WTC11 (cell line): ENCODE measurements at regions not wholly inside any gene's neighbourhood (a gene's known extent, or its start where the extent isn't known, plus 50 kb on each side); places are given as distances from the start of the nearest gene placed in this dataset.

ENCODE experiments used
- ATAC-seq: fragments of 200-7000 bp; cut with Tn5 transposase; 2 replicates; pipeline ENCODE4 v1.10.0; 2021; ENCODE audit warnings: mild to moderate bottlenecking, moderate library complexity
- CTCF ChIA-PET: fragments of 300-600 bp; sonication (Branson Sonifier 250); formaldehyde crosslinking; loops from one replicate; lab custom pipeline; 2021; ENCODE audit warnings: antibody characterized with exemption; lab: Charles Lee
- POLR2A ChIA-PET: fragments of 350-600 bp; sonication (Branson Sonifier 250); formaldehyde crosslinking; loops from one replicate; lab custom pipeline; 2021; ENCODE audit warnings: antibody characterized with exemption; lab: Charles Lee
- DNase-seq: peaks from one replicate; pipeline ENCODE4 v3.0.0; 2021; ENCODE audit warnings: low spot score
- H3K27ac Mint-ChIP-seq: 2 replicates; pipeline ENCODE4 v1.8.0; 2021; ENCODE audit warnings: mixed read lengths
- H3K27me3 Mint-ChIP-seq: 2 replicates; pipeline ENCODE4 v1.8.0; 2021; ENCODE audit warnings: low read depth, mild to moderate bottlenecking, moderate library complexity, mixed read lengths
- H3K36me3 Mint-ChIP-seq: 2 replicates; pipeline ENCODE4 v1.8.0; 2021; ENCODE audit warnings: mixed read lengths
- H3K4me1 Mint-ChIP-seq: 2 replicates; pipeline ENCODE4 v1.8.0; 2022; ENCODE audit warnings: mixed read lengths
- H3K4me3 Mint-ChIP-seq: 2 replicates; pipeline ENCODE4 v1.8.0; 2021; ENCODE audit warnings: mild to moderate bottlenecking, moderate library complexity, mixed read lengths
- H3K9me3 Mint-ChIP-seq: 2 replicates; pipeline ENCODE4 v1.8.0; 2021; ENCODE audit warnings: mixed read lengths
- ATF1 ChIP-seq: sonication (generic); formaldehyde crosslinking; IDR thresholded peaks from 2 replicates; pipeline ENCODE4 v1.8.1; 2023; ENCODE audit warnings: mild to moderate bottlenecking, moderate library complexity, missing genetic modification reagents
- CTCF ChIP-seq: fragments of 200-600 bp; IDR thresholded peaks from 2 replicates; pipeline ENCODE4 v1.8.0; 2022; ENCODE audit warnings: antibody characterized with exemption
- ERG ChIP-seq: fragments of 250-450 bp; sonication (Bioruptor Pico); IDR thresholded peaks from 2 replicates; pipeline ENCODE4 v1.8.0; 2021; ENCODE audit warnings: mild to moderate bottlenecking
- ETV6 ChIP-seq: sonication (generic); formaldehyde crosslinking; IDR thresholded peaks from 2 replicates; pipeline ENCODE4 v1.8.1; 2022; ENCODE audit warnings: mild to moderate bottlenecking, missing genetic modification reagents
- HMGA2 ChIP-seq: fragments of 250-450 bp; sonication (Bioruptor Pico); IDR thresholded peaks from 2 replicates; pipeline ENCODE4 v1.4.0; 2021; ENCODE audit warnings: mild to moderate bottlenecking, moderate library complexity
- JAZF1 ChIP-seq: fragments of 250-450 bp; sonication (Bioruptor Pico); IDR thresholded peaks from 2 replicates; pipeline ENCODE4 v1.9.0; 2021; ENCODE audit warnings: moderate library complexity, mild to moderate bottlenecking, inconsistent platforms
- KAT7 ChIP-seq: sonication (generic); formaldehyde crosslinking; IDR thresholded peaks from 2 replicates; pipeline ENCODE4 v1.8.1; 2023; ENCODE audit warnings: missing genetic modification reagents, mild to moderate bottlenecking, borderline replicate concordance
- SMAD4 ChIP-seq: sonication (generic); formaldehyde crosslinking; IDR thresholded peaks from 2 replicates; pipeline ENCODE4 v1.8.0; 2022; ENCODE audit warnings: mild to moderate bottlenecking, missing genetic modification reagents
- TP53 ChIP-seq: sonication (generic); formaldehyde crosslinking; IDR thresholded peaks from 2 replicates; pipeline ENCODE4 v1.8.1; 2023; ENCODE audit warnings: mild to moderate bottlenecking, missing genetic modification reagents
- ZMAT4 ChIP-seq: fragments of 250-450 bp; sonication (Bioruptor Pico); IDR thresholded peaks from 2 replicates; pipeline ENCODE4 v1.9.0; 2021; ENCODE audit warnings: mild to moderate bottlenecking
- ZNF138 ChIP-seq: sonication (generic); formaldehyde crosslinking; conservative IDR thresholded peaks from 2 replicates; pipeline ENCODE4 v1.8.1; 2022; ENCODE audit warnings: mild to moderate bottlenecking, moderate library complexity, missing genetic modification reagents
- ZNF219 ChIP-seq: sonication (generic); formaldehyde crosslinking; IDR thresholded peaks from 2 replicates; pipeline ENCODE4 v1.8.0; 2023; ENCODE audit warnings: missing genetic modification reagents, mild to moderate bottlenecking, borderline replicate concordance
- ZNF232 ChIP-seq: sonication (generic); formaldehyde crosslinking; IDR thresholded peaks from 2 replicates; pipeline ENCODE4 v1.8.0; 2022; ENCODE audit warnings: mild to moderate bottlenecking, missing genetic modification reagents
- TF ChIP-seq, protein P1 (sequence below): sonication (generic); formaldehyde crosslinking; IDR thresholded peaks from 2 replicates; pipeline ENCODE4 v1.8.0; 2022; ENCODE audit warnings: mild to moderate bottlenecking, missing genetic modification reagents
- TF ChIP-seq, protein P2 (sequence below): fragments of 250-450 bp; sonication (Bioruptor Pico); IDR thresholded peaks from 2 replicates; pipeline ENCODE4 v1.9.0; 2021; ENCODE audit warnings: mild to moderate bottlenecking

GRCh38 chr16:11495066-11495407, 91.7 kb downstream of the LITAF start:
- POLR2A ChIA-PET, result interaction anchor here (0.7 kb wide), 1 partner anchor 121 kb away, joined by 5 read pairs; no protein-coding TSS in a partner anchor
- Mint-ChIP-seq H3K4me3 (no peak overlapping the region), H3K27me3 (no peaks in the 10 kb centered on the region), H3K36me3 (peaks cover 22% of the 10 kb centered on the region), H3K9me3 (peaks cover 21% of the 10 kb centered on the region), H3K4me1 (peaks cover 38% of the 10 kb centered on the region), H3K27ac (no peak overlapping the region; the same call in 1 of the 2 replicates)
- DNase-seq (no peak), ATAC-seq (no peak)
- CTCF ChIA-PET, result interaction anchor here (1.0 to 1.5 kb wide), 4 partner anchors 90 to 173 kb away, joined by 3 to 7 read pairs (median 4); partner anchors contain the start of gene SNN
- TF ChIP-seq ETV6 (CRISPR knock-in tag) (no peak), ZNF232 (CRISPR knock-in tag) (no peak), ERG (no peak), SMAD4 (CRISPR knock-in tag) (no peak), JAZF1 (CRISPR knock-in tag) (no peak), HMGA2 (no peak), CTCF (no peak), ZMAT4 (CRISPR knock-in tag) (no peak), ATF1 (no peak), ZNF219 (CRISPR knock-in tag) (no peak), TP53 (CRISPR knock-in tag) (no peak), KAT7 (no peak), ZNF138 (CRISPR knock-in tag) (no peak)
- TF ChIP-seq, protein P1, sequence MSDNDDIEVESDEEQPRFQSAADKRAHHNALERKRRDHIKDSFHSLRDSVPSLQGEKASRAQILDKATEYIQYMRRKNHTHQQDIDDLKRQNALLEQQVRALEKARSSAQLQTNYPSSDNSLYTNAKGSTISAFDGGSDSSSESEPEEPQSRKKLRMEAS (CRISPR knock-in tag), result no peak
- TF ChIP-seq, protein P2, sequence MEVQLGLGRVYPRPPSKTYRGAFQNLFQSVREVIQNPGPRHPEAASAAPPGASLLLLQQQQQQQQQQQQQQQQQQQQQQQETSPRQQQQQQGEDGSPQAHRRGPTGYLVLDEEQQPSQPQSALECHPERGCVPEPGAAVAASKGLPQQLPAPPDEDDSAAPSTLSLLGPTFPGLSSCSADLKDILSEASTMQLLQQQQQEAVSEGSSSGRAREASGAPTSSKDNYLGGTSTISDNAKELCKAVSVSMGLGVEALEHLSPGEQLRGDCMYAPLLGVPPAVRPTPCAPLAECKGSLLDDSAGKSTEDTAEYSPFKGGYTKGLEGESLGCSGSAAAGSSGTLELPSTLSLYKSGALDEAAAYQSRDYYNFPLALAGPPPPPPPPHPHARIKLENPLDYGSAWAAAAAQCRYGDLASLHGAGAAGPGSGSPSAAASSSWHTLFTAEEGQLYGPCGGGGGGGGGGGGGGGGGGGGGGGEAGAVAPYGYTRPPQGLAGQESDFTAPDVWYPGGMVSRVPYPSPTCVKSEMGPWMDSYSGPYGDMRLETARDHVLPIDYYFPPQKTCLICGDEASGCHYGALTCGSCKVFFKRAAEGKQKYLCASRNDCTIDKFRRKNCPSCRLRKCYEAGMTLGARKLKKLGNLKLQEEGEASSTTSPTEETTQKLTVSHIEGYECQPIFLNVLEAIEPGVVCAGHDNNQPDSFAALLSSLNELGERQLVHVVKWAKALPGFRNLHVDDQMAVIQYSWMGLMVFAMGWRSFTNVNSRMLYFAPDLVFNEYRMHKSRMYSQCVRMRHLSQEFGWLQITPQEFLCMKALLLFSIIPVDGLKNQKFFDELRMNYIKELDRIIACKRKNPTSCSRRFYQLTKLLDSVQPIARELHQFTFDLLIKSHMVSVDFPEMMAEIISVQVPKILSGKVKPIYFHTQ, result no peak
